SK-N-MC (cell line): ENCODE measurements at regions not wholly inside any gene's neighbourhood (a gene's known extent, or its start where the extent isn't known, plus 50 kb on each side); places are given as distances from the start of the nearest gene placed in this dataset.

ENCODE experiments used
- EZH2 ChIP-seq: fragments of 200-600 bp; sonication (generic); IDR thresholded peaks from one replicate; pipeline ENCODE4 v1.6.1; 2017; ENCODE audit warnings: antibody characterized with exemption
- FOXP2 ChIP-seq: optimal IDR thresholded peaks from 2 replicates; pipeline ENCODE3; 2011; ENCODE audit warnings: mild to moderate bottlenecking, moderate library complexity; ENCODE audit not compliant: insufficient read depth; ENCODE audit errors: extremely low read length, control extremely low read depth
- POLR2AphosphoS5 ChIP-seq: IDR thresholded peaks from 2 replicates; pipeline ENCODE4 v1.6.1; 2012; ENCODE audit warnings: mild to moderate bottlenecking, low read depth, low read length, borderline replicate concordance

- TF ChIP-seq POLR2AphosphoS5: no peak
- no peak for TF ChIP-seq EZH2
- no peak for TF ChIP-seq FOXP2
Measured at GRCh38 chr17:13750816-13751793, 149.4 kb upstream of the HS3ST3A1 start.
